ENCODE measurements at regions not wholly inside any gene's neighbourhood (a gene's known extent, or its start where the extent isn't known, plus 50 kb on each side); places are given as distances from the start of the nearest gene placed in this dataset.

DNA sequence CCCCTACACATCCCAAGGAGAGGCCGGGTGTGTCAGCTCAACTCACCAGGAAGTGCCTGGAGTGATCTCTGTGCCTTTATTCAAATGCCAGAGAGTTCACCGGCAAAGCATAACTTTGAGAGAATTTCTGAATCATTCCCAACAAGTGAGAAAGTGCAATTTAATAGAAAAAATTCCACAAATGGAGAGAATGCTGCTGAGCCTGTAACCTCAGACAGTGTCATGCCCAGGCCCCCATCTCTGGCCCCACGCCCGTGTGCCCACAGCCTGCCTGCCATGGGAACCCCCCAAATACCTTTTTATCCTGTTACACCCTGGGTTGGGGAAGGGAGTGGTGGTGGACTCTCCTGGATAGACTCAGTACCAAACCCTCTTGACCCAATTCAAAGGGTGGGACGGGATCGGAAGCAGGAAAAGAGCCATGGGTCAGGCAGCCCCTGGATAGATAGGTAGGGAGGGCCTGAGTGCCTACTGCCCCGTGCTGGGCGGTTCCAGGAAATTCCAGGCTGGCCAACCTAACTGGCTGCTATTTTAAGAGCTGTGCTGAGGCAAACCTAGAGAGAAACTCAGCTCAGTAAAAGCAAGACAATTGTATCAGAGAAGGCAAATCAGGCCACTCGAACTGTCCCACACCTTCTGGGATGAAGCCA, 179.0 kb upstream of the FOXA2 start:
- no peaks in the 10 kb centered on the region for H3K9me3 Mint-ChIP-seq (ENCODE audit: insufficient read depth)
- Histone ChIP-seq H3K27ac (ENCODE audit: low read length in 2 of 2) (no peak overlapping the region), H4K20me1 (ENCODE audit: control insufficient read depth, insufficient read depth, low read length, poor library complexity, severe bottlenecking) (no peaks in the 10 kb centered on the region), H3K4me1 (ENCODE audit: control insufficient read depth in 2 of 2, insufficient read depth in 2 of 2, low read length in 2 of 2) (no peaks in the 10 kb centered on the region), H3K9me3 (ENCODE audit: control extremely low read depth in 1 of 3, control insufficient read depth in 2 of 3, insufficient read depth in 1 of 3, low read length in 2 of 3) (peaks cover 0 to 7% (median 0%) of the 10 kb centered on the region in 3 donors), H3K79me2 (ENCODE audit: control insufficient read depth, insufficient read depth, low read length) (no peaks in the 10 kb centered on the region), H3K36me3 (replicated peaks in 1 of 2; ENCODE audit: control extremely low read depth in 1 of 2, control insufficient read depth in 1 of 2, extremely low read depth in 1 of 2, insufficient read depth in 2 of 2, low read length in 1 of 2) (no peaks in the 10 kb centered on the region), H3K4me3 (ENCODE audit: control extremely low read depth in 1 of 5, extremely low read depth in 1 of 5, insufficient read depth in 1 of 5, low read depth in 2 of 5, low read length in 4 of 5) (no peak overlapping the region), H3K9ac (ENCODE audit: low read length) (no peak overlapping the region), H3K27me3 (replicated peaks in 1 of 4; ENCODE audit: control extremely low read depth in 1 of 4, control insufficient read depth in 3 of 4, insufficient read depth in 4 of 4, low read length in 3 of 4) (no peaks in the 10 kb centered on the region), H2AFZ (ENCODE audit: insufficient read depth, low read depth, low read length, poor library complexity, severe bottlenecking) (no peak overlapping the region), H3K4me2 (replicated peaks; ENCODE audit: low read depth, low read length, poor library complexity, severe bottlenecking) (no peak overlapping the region)
- H3K27ac Mint-ChIP-seq, result no peak overlapping the region
- H3K27me3 Mint-ChIP-seq, result no peaks in the 10 kb centered on the region
- DNase-seq (no peak), ATAC-seq (ENCODE audit: low read depth) (no peak)
- 84% methylated on average over 7 of the region's 9 CpGs for WGBS (ENCODE audit: insufficient coverage)
- ChIA-PET CTCF (no interaction called here), POLR2A (no interaction called here)
- intact Hi-C loops (cut with micrococcal nuclease), result no loop called here
- no peak overlapping the region for H3K4me3 Mint-ChIP-seq
- no peak for TF ChIP-seq EZH2 (IDR thresholded peaks at IDR 0.05; ENCODE audit: borderline replicate concordance, insufficient read depth, low read depth, low read length, poor library complexity, severe bottlenecking)
- TF ChIP-seq, protein P1, sequence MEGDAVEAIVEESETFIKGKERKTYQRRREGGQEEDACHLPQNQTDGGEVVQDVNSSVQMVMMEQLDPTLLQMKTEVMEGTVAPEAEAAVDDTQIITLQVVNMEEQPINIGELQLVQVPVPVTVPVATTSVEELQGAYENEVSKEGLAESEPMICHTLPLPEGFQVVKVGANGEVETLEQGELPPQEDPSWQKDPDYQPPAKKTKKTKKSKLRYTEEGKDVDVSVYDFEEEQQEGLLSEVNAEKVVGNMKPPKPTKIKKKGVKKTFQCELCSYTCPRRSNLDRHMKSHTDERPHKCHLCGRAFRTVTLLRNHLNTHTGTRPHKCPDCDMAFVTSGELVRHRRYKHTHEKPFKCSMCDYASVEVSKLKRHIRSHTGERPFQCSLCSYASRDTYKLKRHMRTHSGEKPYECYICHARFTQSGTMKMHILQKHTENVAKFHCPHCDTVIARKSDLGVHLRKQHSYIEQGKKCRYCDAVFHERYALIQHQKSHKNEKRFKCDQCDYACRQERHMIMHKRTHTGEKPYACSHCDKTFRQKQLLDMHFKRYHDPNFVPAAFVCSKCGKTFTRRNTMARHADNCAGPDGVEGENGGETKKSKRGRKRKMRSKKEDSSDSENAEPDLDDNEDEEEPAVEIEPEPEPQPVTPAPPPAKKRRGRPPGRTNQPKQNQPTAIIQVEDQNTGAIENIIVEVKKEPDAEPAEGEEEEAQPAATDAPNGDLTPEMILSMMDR (IDR thresholded peaks at IDR 0.05), result no peak
- no peaks in the 10 kb centered on the region for H3K4me1 Mint-ChIP-seq

DNA sequence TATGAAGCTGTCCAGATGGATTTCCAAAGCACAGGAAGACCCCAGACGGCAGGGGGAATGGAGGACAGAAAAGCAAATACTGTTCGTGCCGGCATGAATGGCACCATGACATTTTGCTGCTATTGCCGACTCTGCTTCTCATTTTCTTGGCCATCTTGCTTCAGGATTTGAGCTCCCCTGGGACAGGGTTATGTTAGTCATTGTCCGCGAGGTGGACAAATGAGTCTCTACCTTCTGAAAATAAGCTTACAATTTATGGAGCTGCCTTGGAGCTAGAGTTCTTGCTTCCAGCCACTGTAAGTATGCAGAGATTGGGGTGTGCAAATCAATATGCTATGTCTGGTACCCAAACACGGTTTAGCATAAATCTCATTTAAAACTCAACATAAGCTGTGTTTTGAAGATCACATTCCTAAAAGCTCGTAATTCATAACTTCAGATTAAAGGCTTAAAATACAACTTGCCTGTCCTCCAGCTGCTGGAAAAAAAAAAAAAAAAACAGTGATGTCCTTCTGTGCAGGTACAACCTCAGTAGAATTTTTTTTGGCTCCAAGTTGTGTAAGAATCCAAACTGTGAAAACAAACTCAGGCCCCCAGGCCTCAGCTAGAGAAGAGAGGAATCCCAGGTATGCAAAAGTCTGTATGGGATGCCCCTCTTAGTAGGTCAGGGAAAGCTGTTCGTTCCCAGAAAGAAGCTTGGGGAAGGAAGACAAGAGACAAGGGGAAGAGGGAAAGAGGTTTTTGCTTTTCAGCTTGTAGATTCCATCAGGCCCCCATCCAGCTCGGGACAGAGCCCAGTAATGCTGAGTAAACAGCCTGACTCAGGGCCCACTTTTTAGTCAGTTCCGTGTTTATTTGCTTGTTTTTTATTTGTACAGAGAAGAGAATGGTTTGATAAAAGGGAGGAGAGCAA, 184.2 kb upstream of the FOXA2 start:
- no peaks in the 10 kb centered on the region for H4K20me1 ChIP-seq (ENCODE audit: control insufficient read depth, insufficient read depth, low read length, poor library complexity, severe bottlenecking)
- ChIA-PET POLR2A (no interaction called here), CTCF (interaction anchor here (0.6 kb wide), 1 partner anchor 424 kb away, joined by 3 read pairs; no protein-coding TSS in a partner anchor)
- H3K4me3 Mint-ChIP-seq, result no peak overlapping the region
- no peak overlapping the region for H2AFZ ChIP-seq (ENCODE audit: insufficient read depth, low read depth, low read length, poor library complexity, severe bottlenecking)
- H3K9me3 ChIP-seq (ENCODE audit: control extremely low read depth in 1 of 3, control insufficient read depth in 2 of 3, insufficient read depth in 1 of 3, low read length in 2 of 3), result peaks cover 0 to 7% (median 0%) of the 10 kb centered on the region in 3 donors
- ATAC-seq (ENCODE audit: low read depth), result no peak
- no peaks in the 10 kb centered on the region for H3K4me1 Mint-ChIP-seq
- no peak overlapping the region for H3K9ac ChIP-seq (ENCODE audit: low read length)
- H3K79me2 ChIP-seq (ENCODE audit: control insufficient read depth, insufficient read depth, low read length), result no peaks in the 10 kb centered on the region
- H3K9me3 Mint-ChIP-seq (ENCODE audit: insufficient read depth), result no peaks in the 10 kb centered on the region
- H3K27me3 ChIP-seq (replicated peaks in 1 of 4; ENCODE audit: control extremely low read depth in 1 of 4, control insufficient read depth in 3 of 4, insufficient read depth in 4 of 4, low read length in 3 of 4), result no peaks in the 10 kb centered on the region
- WGBS (ENCODE audit: insufficient coverage), result 75% methylated on average over 7 of the region's 11 CpGs
- peaks cover 9% of the 10 kb centered on the region for H3K27me3 Mint-ChIP-seq
- no peak overlapping the region for H3K27ac Mint-ChIP-seq
- no peak overlapping the region for H3K4me2 ChIP-seq (replicated peaks; ENCODE audit: low read depth, low read length, poor library complexity, severe bottlenecking)
- no peaks in the 10 kb centered on the region for H3K36me3 ChIP-seq (replicated peaks in 1 of 2; ENCODE audit: control extremely low read depth in 1 of 2, control insufficient read depth in 1 of 2, extremely low read depth in 1 of 2, insufficient read depth in 2 of 2, low read length in 1 of 2)
- no peak for DNase-seq
- H3K4me3 ChIP-seq (ENCODE audit: control extremely low read depth in 1 of 5, extremely low read depth in 1 of 5, insufficient read depth in 1 of 5, low read depth in 2 of 5, low read length in 4 of 5), result no peak overlapping the region
- H3K27ac ChIP-seq (ENCODE audit: low read length in 2 of 2), result no peak overlapping the region
- intact Hi-C loops (cut with micrococcal nuclease), result no loop called here
- TF ChIP-seq, protein P1 (IDR thresholded peaks at IDR 0.05), result no peak
- TF ChIP-seq EZH2 (IDR thresholded peaks at IDR 0.05; ENCODE audit: borderline replicate concordance, insufficient read depth, low read depth, low read length, poor library complexity, severe bottlenecking), result no peak
- no peaks in the 10 kb centered on the region for H3K4me1 ChIP-seq (ENCODE audit: control insufficient read depth in 2 of 2, insufficient read depth in 2 of 2, low read length in 2 of 2)
